PC-3 (cell line): ENCODE measurements at regions not wholly inside any gene's neighbourhood (a gene's known extent, or its start where the extent isn't known, plus 50 kb on each side); places are given as distances from the start of the nearest gene placed in this dataset.

Experiments used
- ATAC-seq: fragments of 200-7000 bp; cut with Tn5 transposase; 2 replicates; pipeline ENCODE4 v1.9.1; 2020; ENCODE audit warnings: mild to moderate bottlenecking, moderate library complexity
- BruUV-seq: library from RNA; stranded (reverse); fragments of 400-500 nt; replicated peaks from 2 replicates; lab custom pipeline; 2021; lab: Mats Ljungman, UMichigan
- CTCF ChIA-PET: fragments of 300-600 bp; sonication (Branson Sonifier 250); formaldehyde crosslinking; loops from one replicate; lab custom pipeline; 2022; ENCODE audit warnings: antibody characterized with exemption; lab: Charles Lee
- POLR2A ChIA-PET: fragments of 300-600 bp; sonication (Branson Sonifier 250); formaldehyde crosslinking; loops from one replicate; lab custom pipeline; 2022; ENCODE audit warnings: antibody characterized with exemption; ENCODE audit not compliant: unreplicated experiment; lab: Charles Lee
- DNase-seq: peaks from one replicate; pipeline ENCODE4 v3.0.0-alpha.2; 2015
- H2AFZ ChIP-seq: fragments of 300-600 bp; sonication (generic); 2 replicates; pipeline ENCODE4 v1.6.0; 2016; ENCODE audit warnings: antibody characterized with exemption, low read length
- H3F3A ChIP-seq: fragments of 300-600 bp; sonication (generic); one replicate; pipeline ENCODE4 v1.6.0; 2017; ENCODE audit warnings: antibody characterized with exemption, low read length, control low read depth, mild to moderate bottlenecking; ENCODE audit not compliant: unreplicated experiment
- H3K27ac ChIP-seq: fragments of 300-600 bp; sonication (generic); 2 replicates; pipeline ENCODE4 v1.5.1; 2016; ENCODE audit warnings: mild to moderate bottlenecking, low read length
- H3K27me3 ChIP-seq: fragments of 300-600 bp; sonication (generic); 2 replicates; pipeline ENCODE4 v1.6.1; 2016; ENCODE audit warnings: low read length, mixed read lengths
- H3K36me3 ChIP-seq: fragments of 300-600 bp; sonication (generic); 2 replicates; pipeline ENCODE4 v1.6.1; 2016; ENCODE audit warnings: low read depth, mixed run types, low read length, mixed read lengths
- H3K4me1 ChIP-seq: fragments of 300-600 bp; sonication (generic); 2 replicates; pipeline ENCODE4 v1.5.1; 2016; ENCODE audit warnings: low read length; ENCODE audit not compliant: insufficient read depth
- H3K4me2 ChIP-seq: fragments of 300-600 bp; sonication (generic); 2 replicates; pipeline ENCODE4 v1.6.0; 2016; ENCODE audit warnings: low read length
- H3K4me3 ChIP-seq: fragments of 300-600 bp; sonication (generic); 2 replicates; pipeline ENCODE4 v1.5.1; 2016; ENCODE audit warnings: mild to moderate bottlenecking, low read length, mixed read lengths
- H3K79me2 ChIP-seq: fragments of 300-600 bp; sonication (generic); 2 replicates; pipeline ENCODE4 v1.6.1; 2017; ENCODE audit warnings: low read length, mixed read lengths
- H3K9ac ChIP-seq: fragments of 300-600 bp; sonication (generic); 2 replicates; pipeline ENCODE4 v1.6.0; 2016; ENCODE audit warnings: mild to moderate bottlenecking, low read length
- H3K9me2 ChIP-seq: fragments of 300-600 bp; sonication (generic); replicated peaks from 2 replicates; pipeline ENCODE4 v1.6.1; 2016; ENCODE audit warnings: mixed run types, low read length, mixed read lengths
- H3K9me3 ChIP-seq: fragments of 300-600 bp; sonication (generic); 2 replicates; pipeline ENCODE4 v1.6.1; 2016; ENCODE audit warnings: low read length, mixed read lengths
- H4K20me1 ChIP-seq: fragments of 300-600 bp; sonication (generic); 2 replicates; pipeline ENCODE4 v1.6.1; 2016; ENCODE audit warnings: low read length, mixed read lengths
- CTCF ChIP-seq: fragments of 300-600 bp; sonication (generic); conservative IDR thresholded peaks from 2 replicates; pipeline ENCODE4 v1.5.1; 2017; ENCODE audit warnings: antibody characterized with exemption, low read depth, mild to moderate bottlenecking, low read length
- EZH2 ChIP-seq: fragments of 300-600 bp; sonication (generic); IDR thresholded peaks from one replicate; pipeline ENCODE4 v1.6.1; 2017; ENCODE audit warnings: antibody characterized with exemption, mild to moderate bottlenecking, low read length; ENCODE audit not compliant: unreplicated experiment
- EZH2phosphoT487 ChIP-seq: fragments of 300-600 bp; sonication (generic); IDR thresholded peaks from 2 replicates; pipeline ENCODE4 v1.6.1; 2018; ENCODE audit warnings: mild to moderate bottlenecking, antibody characterized with exemption, low read length, borderline replicate concordance
- intact Hi-C: fragments of 100-400 bp; cut with micrococcal nuclease; formaldehyde crosslinking; loops from 2 replicates; pipeline ENCODE4 v1.9.0; 2023

- peak; percentile 94 for ATAC-seq
- Histone ChIP-seq H3K9me3 (no peaks in the 10 kb centered on the region), H3K9ac (no peak overlapping the region), H3F3A (no peaks in the 10 kb centered on the region), H3K4me3 (no peak overlapping the region), H4K20me1 (no peaks in the 10 kb centered on the region), H3K4me2 (no peak overlapping the region), H3K4me1 (no peaks in the 10 kb centered on the region), H3K27ac (no peak overlapping the region), H3K9me2 (no peaks in the 10 kb centered on the region), H3K27me3 (no peaks in the 10 kb centered on the region), H2AFZ (no peak overlapping the region), H3K36me3 (no peaks in the 10 kb centered on the region), H3K79me2 (no peaks in the 10 kb centered on the region)
- DNase-seq: peak; percentile 29
- TF ChIP-seq EZH2phosphoT487: no peak
- no peak for TF ChIP-seq CTCF
- no peak for TF ChIP-seq EZH2
- BruUV-seq: no TSS peak
- intact Hi-C loops: loop anchor here (5.0 kb wide), 1 partner anchor 167 kb away; no protein-coding TSS in a partner anchor
- ChIA-PET POLR2A (no interaction called here), CTCF (no interaction called here)
Measured at GRCh38 chr5:20985754-20986153, 997.8 kb upstream of the CDH18 start.

GRCh38 chr5:20974426-20974825 lies 986.4 kb upstream of the CDH18 start:
- intact Hi-C loops: loop anchor here (5.0 to 10.0 kb wide), 4 partner anchors 220 to 828 kb away; no protein-coding TSS in a partner anchor
- CTCF ChIA-PET: no interaction called here
- no peaks in the 10 kb centered on the region for H3F3A ChIP-seq
- H4K20me1 ChIP-seq: no peaks in the 10 kb centered on the region
- no TSS peak for BruUV-seq
- H3K9me3 ChIP-seq: no peaks in the 10 kb centered on the region
- H3K4me2 ChIP-seq: peak overlapping the region; percentile 76
- no peaks in the 10 kb centered on the region for H3K36me3 ChIP-seq
- peak; percentile 54 for ATAC-seq
- H3K9ac ChIP-seq: no peak overlapping the region
- H3K27me3 ChIP-seq: no peaks in the 10 kb centered on the region
- H3K4me3 ChIP-seq: 0 out of 2 replicates have a peak overlapping the region, but pooled peaks have one; percentile 10
- peaks cover 22% of the 10 kb centered on the region for H3K4me1 ChIP-seq
- no peaks in the 10 kb centered on the region for H3K79me2 ChIP-seq
- no peak overlapping the region for H2AFZ ChIP-seq
- TF ChIP-seq EZH2phosphoT487: no peak
- no peak for TF ChIP-seq CTCF
- TF ChIP-seq EZH2: no peak
- H3K9me2 ChIP-seq: no peaks in the 10 kb centered on the region
- DNase-seq: peak; percentile 73
- POLR2A ChIA-PET: no interaction called here
- no peak overlapping the region for H3K27ac ChIP-seq

- no peaks in the 10 kb centered on the region for H3K9me3 ChIP-seq
- DNase-seq (peak; percentile 79), ATAC-seq (peak; percentile 90)
- POLR2A ChIA-PET: no interaction called here
- no peak for TF ChIP-seq EZH2phosphoT487
- peak; percentile 91 for TF ChIP-seq CTCF
- peak overlapping the region; percentile 76 for H3K4me2 ChIP-seq
- no peaks in the 10 kb centered on the region for H3K79me2 ChIP-seq
- no peak overlapping the region for H3K27ac ChIP-seq
- peaks cover 22% of the 10 kb centered on the region for H3K4me1 ChIP-seq
- no peaks in the 10 kb centered on the region for H4K20me1 ChIP-seq
- intact Hi-C loops: loop anchor here (5.0 to 10.0 kb wide), 4 partner anchors 222 to 830 kb away; no protein-coding TSS in a partner anchor
- H3F3A ChIP-seq: no peaks in the 10 kb centered on the region
- no peaks in the 10 kb centered on the region for H3K36me3 ChIP-seq
- no peaks in the 10 kb centered on the region for H3K9me2 ChIP-seq
- H2AFZ ChIP-seq: peak overlapping the region; percentile 71
- no TSS peak for BruUV-seq
- H3K9ac ChIP-seq: no peak overlapping the region
- H3K4me3 ChIP-seq: peak overlapping the region; percentile 56
- CTCF ChIA-PET: interaction anchor here (0.7 to 1.2 kb wide), 2 partner anchors 143 to 180 kb away, joined by 3 to 6 read pairs; no protein-coding TSS in a partner anchor
- H3K27me3 ChIP-seq: no peaks in the 10 kb centered on the region
Measured at GRCh38 chr5:20972419-20972925, 984.5 kb upstream of the CDH18 start.
